Adrenal gland (tissue), 5 donors: ENCODE measurements at regions not wholly inside any gene's neighbourhood (a gene's known extent, or its start where the extent isn't known, plus 50 kb on each side); places are given as distances from the start of the nearest gene placed in this dataset.

Source experiments
- POLR2A ChIP-seq, 2 donors: fragments of 450-650 bp; IDR thresholded peaks; one replicate each; pipeline ENCODE4 v1.6.1; 2017; ENCODE audit warnings: antibody characterized with exemption in 2 of 2, mild to moderate bottlenecking in 2 of 2, moderate library complexity in 1 of 2
- TF ChIP-seq, protein P1 (sequence below), 6 experiments: fragments of 450-650 bp in 4 of 6; fragments of 200-600 bp in 2 of 6; sonication (generic) in 1 of 6; IDR thresholded peaks; 1 replicate in 5 of 6; 2 replicates in 1 of 6; pipeline versions ENCODE4 v1.5.1 to v1.8.0; 2016 to 2021; ENCODE audit warnings: antibody characterized with exemption in 6 of 6, mild to moderate bottlenecking in 2 of 6, moderate library complexity in 1 of 6
- donor health status: DM: no; HTN: no; CAD: no.

DNA sequence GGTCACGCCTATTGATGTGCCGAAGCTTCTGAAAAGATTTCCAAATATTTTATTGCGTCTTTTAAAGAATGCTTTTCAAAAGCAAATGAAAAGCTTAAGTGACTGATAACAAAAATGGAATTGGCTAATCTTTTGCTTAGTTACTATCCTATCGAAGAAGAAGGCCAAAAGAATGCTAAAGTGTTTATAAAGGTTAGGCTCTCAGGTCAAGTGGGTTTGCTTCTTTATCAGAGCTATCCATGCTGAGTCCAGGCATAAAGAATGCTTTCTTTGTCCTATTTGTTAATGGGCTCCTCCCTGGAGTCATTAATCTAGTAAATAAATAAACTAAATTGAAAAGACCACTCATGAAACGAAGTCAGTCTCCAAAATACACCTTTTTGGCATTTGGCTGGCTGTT is 133.4 kb upstream of the LYPLAL1 start:
- TF ChIP-seq, protein P1, sequence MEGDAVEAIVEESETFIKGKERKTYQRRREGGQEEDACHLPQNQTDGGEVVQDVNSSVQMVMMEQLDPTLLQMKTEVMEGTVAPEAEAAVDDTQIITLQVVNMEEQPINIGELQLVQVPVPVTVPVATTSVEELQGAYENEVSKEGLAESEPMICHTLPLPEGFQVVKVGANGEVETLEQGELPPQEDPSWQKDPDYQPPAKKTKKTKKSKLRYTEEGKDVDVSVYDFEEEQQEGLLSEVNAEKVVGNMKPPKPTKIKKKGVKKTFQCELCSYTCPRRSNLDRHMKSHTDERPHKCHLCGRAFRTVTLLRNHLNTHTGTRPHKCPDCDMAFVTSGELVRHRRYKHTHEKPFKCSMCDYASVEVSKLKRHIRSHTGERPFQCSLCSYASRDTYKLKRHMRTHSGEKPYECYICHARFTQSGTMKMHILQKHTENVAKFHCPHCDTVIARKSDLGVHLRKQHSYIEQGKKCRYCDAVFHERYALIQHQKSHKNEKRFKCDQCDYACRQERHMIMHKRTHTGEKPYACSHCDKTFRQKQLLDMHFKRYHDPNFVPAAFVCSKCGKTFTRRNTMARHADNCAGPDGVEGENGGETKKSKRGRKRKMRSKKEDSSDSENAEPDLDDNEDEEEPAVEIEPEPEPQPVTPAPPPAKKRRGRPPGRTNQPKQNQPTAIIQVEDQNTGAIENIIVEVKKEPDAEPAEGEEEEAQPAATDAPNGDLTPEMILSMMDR (IDR thresholded peaks at IDR 0.05) = no peak
- no peak for TF ChIP-seq POLR2A (IDR thresholded peaks at IDR 0.05)
